ENCODE measurements at regions not wholly inside any gene's neighbourhood (a gene's known extent, or its start where the extent isn't known, plus 50 kb on each side); places are given as distances from the start of the nearest gene placed in this dataset.

GRCh38 chr13:85665286-85665685, 133.9 kb downstream of the SLITRK6 start:
- no peak for DNase-seq (ENCODE audit: low read depth in 2 of 2, low spot score in 1 of 2)

- no peak for DNase-seq (ENCODE audit: low read depth in 2 of 2, low spot score in 1 of 2)
Measured at GRCh38 chr13:85663856-85664255, 135.4 kb downstream of the SLITRK6 start.

DNA sequence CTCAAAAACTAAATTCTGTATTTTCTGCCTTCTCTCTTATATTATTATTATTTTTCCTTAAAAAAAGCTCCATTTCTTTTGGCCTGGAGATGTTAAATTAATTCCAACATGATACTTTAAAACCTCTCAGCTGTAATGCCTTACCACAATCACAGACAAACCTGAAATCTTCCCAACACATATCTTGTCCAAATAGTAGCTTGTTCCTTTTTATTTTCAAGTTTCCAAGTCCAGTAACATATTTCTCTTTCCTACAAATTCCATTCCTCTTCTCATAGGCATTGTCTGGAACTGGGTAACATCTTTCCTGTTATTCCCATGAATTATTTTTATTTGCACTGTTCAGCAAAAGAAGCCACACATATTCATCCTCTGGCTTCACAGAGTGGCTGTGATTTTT, 137.0 kb downstream of the SLITRK6 start:
- no peak for DNase-seq (ENCODE audit: low read depth in 2 of 2, low spot score in 1 of 2)

- DNase-seq (ENCODE audit: low read depth in 2 of 2, low spot score in 1 of 2) = no peak
Measured at GRCh38 chr13:85661675-85662074, 137.5 kb downstream of the SLITRK6 start.

- DNase-seq (ENCODE audit: low read depth in 2 of 2, low spot score in 1 of 2) = no peak
Measured at GRCh38 chr13:85659493-85659892, 139.7 kb downstream of the SLITRK6 start.

DNA sequence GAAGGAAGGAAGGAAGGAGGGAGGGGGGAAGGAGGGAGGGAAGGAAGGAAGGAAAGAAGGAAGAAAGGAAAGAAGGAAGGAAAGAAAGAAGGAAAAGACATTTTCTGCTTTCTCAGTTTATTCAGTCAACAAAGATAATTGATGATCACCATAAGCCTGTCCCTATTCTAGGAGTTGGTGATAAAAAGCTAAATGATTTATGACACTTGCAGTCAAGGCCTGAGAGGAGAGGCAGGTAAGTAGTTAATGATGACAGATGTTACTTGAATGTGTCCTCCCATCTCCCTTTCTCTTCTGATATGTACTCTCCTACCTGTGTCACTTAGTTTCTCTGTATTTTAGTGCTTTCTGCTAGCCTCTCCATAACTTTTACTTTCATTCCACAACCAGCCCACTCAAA, 141.3 kb downstream of the SLITRK6 start:
- DNase-seq (ENCODE audit: low read depth in 2 of 2, low spot score in 1 of 2) = no peak

DNA sequence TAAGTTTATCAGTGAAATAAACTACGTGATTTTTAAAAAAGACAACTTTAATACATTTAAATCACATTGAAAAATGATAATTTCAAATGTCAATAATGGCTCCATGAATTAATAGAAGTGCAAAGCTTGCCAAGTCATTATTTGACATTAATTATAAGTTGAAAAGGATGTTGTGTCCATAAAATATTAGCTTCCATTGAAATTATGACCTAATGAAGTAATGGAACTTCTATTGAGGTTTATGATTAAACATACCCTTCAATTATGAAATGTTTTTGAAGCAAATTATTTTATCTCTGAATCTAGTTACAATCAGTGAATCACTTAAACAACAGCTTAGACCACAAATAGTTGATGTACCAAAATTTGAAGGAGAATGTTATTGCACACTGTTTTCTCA, 144.2 kb downstream of the SLITRK6 start:
- DNase-seq (ENCODE audit: low read depth in 2 of 2, low spot score in 1 of 2) = no peak

DNA sequence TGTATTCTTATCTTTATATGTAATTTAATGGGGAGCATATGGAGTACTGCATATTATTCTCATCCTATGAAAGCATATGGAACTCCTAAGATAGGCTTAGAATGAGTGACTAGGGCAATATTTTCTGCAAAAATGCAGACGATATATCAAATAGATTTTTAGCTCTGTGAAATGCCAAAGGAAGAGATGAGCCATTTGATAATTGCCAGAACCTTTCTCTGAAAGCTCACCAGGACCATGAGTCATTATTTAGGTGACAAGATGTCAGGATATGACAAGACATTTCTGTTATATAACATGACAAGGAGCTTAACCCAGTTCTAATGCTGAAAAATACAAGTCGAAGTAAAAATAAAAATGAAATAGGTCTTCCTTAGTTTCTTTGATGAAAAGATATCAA, 145.0 kb downstream of the SLITRK6 start:
- DNase-seq (ENCODE audit: low read depth in 2 of 2, low spot score in 1 of 2) = no peak

DNA sequence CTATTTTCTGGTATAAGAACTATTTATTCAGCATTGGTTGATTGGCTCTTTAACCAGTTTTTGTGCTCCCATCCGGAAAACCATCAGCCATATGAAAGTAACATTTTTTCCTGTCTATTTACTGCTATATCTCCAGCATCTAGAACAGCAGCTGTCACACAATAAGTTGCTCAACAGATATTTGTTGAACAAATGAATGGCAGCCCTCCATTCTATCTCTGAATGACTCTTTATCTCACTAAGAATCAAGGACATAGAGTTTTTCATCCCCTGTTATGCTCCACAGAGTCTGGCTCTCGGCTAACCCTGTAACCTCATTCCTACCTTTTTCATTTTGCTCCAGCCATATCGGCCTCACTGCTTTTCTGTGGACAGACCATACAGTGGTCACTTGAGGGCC, 145.5 kb downstream of the SLITRK6 start:
- no peak for DNase-seq (ENCODE audit: low read depth in 2 of 2, low spot score in 1 of 2)

DNA sequence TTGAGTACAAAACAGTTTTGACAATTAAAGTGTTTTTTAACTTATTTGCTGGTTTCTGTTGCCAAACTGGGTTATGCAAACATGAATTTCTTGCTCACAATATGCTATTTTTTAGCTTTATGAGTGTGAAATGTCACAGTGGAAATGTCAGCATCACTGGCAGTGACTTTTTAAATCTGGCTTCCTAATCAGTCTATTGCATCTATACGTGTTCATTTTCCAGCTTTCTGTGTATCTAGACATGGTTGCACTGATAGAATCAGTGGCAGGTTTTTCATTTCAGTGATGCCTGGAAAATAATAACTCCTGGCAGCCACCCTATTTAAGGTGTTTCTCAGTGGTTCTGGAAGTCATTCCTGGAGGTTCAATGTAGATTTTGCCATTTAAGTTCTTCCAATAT, 146.7 kb downstream of the SLITRK6 start:
- DNase-seq (ENCODE audit: low read depth in 2 of 2, low spot score in 1 of 2) = no peak

DNA sequence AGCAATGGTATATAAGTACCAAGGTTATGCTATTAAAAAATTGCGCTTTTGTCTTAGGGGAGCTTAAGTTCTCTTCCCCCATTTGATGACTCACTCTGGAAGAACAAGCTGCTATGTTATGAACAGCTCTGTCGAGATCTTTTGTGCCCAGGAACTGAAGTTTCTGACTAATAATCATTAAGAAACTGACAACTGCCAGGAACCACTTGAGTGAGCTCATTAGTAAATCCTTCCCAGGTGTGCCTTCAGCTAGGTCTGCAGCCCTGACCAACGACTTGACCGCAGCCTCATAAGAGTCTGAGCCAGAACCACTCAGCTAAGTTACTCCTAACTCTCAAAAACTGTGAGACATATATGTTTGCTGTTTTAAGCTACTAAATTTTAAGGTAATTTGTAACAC, 147.8 kb downstream of the SLITRK6 start:
- no peak for DNase-seq (ENCODE audit: low read depth in 2 of 2, low spot score in 1 of 2)

GRCh38 chr13:85650613-85651012, 148.6 kb downstream of the SLITRK6 start:
- no peak for DNase-seq (ENCODE audit: low read depth in 2 of 2, low spot score in 1 of 2)

GRCh38 chr13:85640727-85641126, 158.5 kb downstream of the SLITRK6 start:
- no peak for DNase-seq (ENCODE audit: low read depth in 2 of 2, low spot score in 1 of 2)

GRCh38 chr13:85638815-85639393, 160.3 kb downstream of the SLITRK6 start:
- DNase-seq (ENCODE audit: low read depth in 2 of 2, low spot score in 1 of 2) = no peak

DNA sequence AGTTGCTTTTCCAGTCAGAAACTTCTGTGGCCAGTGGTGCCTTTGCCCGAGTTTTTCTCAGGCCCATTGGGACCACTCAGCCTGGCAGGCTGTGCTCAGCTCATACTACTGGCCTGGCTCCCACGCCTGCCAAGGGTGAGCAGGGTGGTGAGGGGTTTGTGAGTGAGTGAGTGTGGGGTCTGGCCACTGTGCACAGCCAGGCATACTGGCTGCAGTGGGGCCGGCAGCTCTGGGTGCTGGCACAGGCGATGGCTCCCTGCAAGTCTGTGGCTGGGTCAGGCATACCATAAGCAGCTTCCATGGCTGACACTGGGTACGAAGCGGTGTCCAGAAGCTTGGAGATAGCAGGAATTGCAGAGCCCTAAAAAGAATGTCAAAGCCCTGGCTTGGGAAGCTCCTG, 161.0 kb downstream of the SLITRK6 start:
- no peak for DNase-seq (ENCODE audit: low read depth in 2 of 2, low spot score in 1 of 2)

DNA sequence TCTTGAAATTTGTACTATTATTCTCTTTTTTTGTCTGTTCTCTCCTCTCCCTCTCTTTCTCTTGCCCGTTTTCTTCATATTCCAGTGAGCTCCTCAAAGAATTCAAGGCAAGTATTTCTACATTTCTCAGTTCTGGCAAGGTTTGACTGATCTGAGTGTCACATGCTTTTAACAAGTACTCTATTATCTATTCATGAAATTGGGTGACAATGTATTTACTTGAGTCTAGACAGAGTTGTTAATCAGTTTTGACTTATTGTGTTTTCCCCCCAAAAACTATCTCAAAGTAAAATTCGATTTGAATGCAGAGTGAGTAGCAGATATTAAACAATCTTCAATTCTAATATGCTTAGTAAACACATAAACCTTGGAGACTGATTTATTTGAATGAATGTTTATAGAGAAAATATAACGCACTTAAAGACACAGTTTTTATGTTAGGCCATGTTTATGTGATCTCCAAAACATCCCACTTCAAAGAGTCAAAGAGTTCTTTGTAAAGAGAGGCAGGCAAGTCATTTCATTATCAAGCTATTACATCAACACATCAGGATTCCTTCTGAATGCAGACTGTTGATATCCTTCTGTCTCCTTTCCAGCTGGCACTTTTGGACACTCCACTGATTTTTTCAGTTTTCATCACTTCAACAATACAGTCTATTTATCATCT, 166.6 kb downstream of the SLITRK6 start:
- DNase-seq (ENCODE audit: low read depth in 2 of 2, low spot score in 1 of 2) = no peak

DNA sequence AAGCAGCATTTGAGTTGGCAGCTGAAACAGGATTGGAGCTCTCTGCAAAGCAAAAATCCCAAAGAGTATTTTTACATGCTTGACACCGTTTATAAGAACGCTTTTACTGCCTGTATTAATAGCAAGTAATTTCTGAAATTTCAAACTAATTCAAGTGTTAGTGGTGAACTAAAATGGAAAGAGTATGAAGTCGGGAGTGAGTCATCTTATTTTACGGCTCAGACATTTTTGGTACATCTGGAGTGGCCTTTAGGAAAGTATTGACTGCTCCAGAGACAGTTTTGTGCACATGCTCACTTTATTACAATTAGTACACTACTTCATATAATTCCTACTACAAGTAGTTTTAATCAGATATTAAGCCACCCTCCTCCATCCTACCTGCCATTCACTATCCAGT, 167.4 kb downstream of the SLITRK6 start:
- DNase-seq (ENCODE audit: low read depth in 2 of 2, low spot score in 1 of 2) = no peak

- DNase-seq (ENCODE audit: low read depth in 2 of 2, low spot score in 1 of 2) = no peak
Measured at GRCh38 chr13:85626603-85627002, 172.6 kb downstream of the SLITRK6 start.

DNA sequence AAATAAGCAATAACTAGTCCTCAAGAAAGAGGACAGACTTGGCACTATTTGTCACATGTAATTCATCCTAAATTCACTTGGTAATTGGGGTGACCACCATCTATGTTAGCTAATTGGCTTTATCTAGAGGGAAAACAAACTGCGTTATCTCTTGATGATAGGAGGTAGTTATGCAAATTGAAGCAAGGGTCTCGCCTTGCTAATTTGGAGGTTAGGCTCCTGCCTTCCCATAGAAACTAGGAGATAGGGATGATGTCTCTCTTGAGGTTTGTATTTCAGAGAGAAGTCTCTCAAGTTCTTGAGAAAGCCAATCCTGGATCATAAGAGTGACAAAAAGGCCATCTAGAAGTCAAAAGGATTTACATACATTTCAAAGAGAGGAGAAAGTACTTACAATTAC, 179.9 kb downstream of the SLITRK6 start:
- DNase-seq (ENCODE audit: low read depth in 2 of 2, low spot score in 1 of 2) = no peak

GRCh38 chr13:85618521-85618920, 180.7 kb downstream of the SLITRK6 start:
- DNase-seq (ENCODE audit: low read depth in 2 of 2, low spot score in 1 of 2) = no peak

DNA sequence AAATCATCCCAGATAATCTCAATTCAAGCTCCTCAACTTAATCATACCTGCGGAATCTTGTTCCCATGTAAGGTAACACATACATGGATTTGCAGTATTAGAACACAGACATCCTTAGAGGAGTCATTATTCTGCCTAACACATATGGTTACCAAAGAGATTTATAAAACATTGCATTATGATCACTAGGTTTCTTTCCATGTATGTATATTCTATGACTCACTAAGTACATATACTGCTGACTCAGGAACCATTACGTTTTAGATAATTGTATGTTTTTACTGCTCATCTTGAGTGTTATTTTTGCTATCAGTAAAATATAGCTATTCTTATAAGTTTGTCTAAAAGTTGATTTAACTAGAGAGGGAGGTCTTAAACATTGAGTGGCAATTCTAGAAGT, 182.9 kb downstream of the SLITRK6 start:
- DNase-seq (ENCODE audit: low read depth in 2 of 2, low spot score in 1 of 2) = no peak

GRCh38 chr13:85615031-85615430, 184.2 kb downstream of the SLITRK6 start:
- DNase-seq (ENCODE audit: low read depth in 2 of 2, low spot score in 1 of 2) = no peak

GRCh38 chr13:85610024-85610423, 189.2 kb downstream of the SLITRK6 start:
- no peak for DNase-seq (ENCODE audit: low read depth in 2 of 2, low spot score in 1 of 2)

Data from stimulated activated CD8-positive, alpha-beta memory T cell treated with anti-CD3 and anti-CD28 coated beads, Interleukin-4, amount 100 ng/mL, for 4 hours (primary cell).